SU-DHL-6 (cell line): ENCODE measurements at regions not wholly inside any gene's neighbourhood (a gene's known extent, or its start where the extent isn't known, plus 50 kb on each side); places are given as distances from the start of the nearest gene placed in this dataset.

Experiments used
- H2AFZ ChIP-seq: fragments of 200-600 bp; sonication (generic); 2 replicates; pipeline ENCODE4 v1.6.1; 2014; ENCODE audit warnings: low read depth, mild to moderate bottlenecking, moderate library complexity, mixed read lengths, antibody characterized with exemption, low read length; ENCODE audit not compliant: severe bottlenecking
- H3F3A ChIP-seq: fragments of 200-600 bp; shearing (Covaris generic); 2 replicates; pipeline ENCODE4 v1.6.0; 2016; ENCODE audit warnings: antibody characterized with exemption, mild to moderate bottlenecking; ENCODE audit not compliant: insufficient read depth
- H3K27ac ChIP-seq: fragments of 200-600 bp; sonication (generic); 2 replicates; pipeline ENCODE4 v1.5.1; 2016; ENCODE audit warnings: low read depth, mild to moderate bottlenecking, low read length, moderate library complexity, mixed read lengths
- H3K27me3 ChIP-seq: fragments of 200-600 bp; sonication (generic), shearing (Covaris generic); 2 replicates; pipeline ENCODE4 v1.6.0; 2014; ENCODE audit warnings: mild to moderate bottlenecking, low read length
- H3K36me3 ChIP-seq: fragments of 200-600 bp; sonication (generic); 2 replicates; pipeline ENCODE4 v1.6.1; 2014; ENCODE audit warnings: mild to moderate bottlenecking, low read length, mixed read lengths
- H3K4me2 ChIP-seq: fragments of 300-600, 200-600 bp; shearing (Covaris generic), sonication (generic); 2 replicates; pipeline ENCODE4 v1.6.0; 2014; ENCODE audit warnings: low read length, low read depth, mild to moderate bottlenecking; ENCODE audit not compliant: poor library complexity, severe bottlenecking
- H3K4me3 ChIP-seq: fragments of 200-600 bp; sonication (generic); 2 replicates; pipeline ENCODE4 v1.5.1; 2014; ENCODE audit warnings: antibody characterized with exemption, low read length, mild to moderate bottlenecking, mixed read lengths; ENCODE audit not compliant: insufficient read depth, poor library complexity, severe bottlenecking
- H3K79me2 ChIP-seq: fragments of 200-600 bp; sonication (generic); 2 replicates; pipeline ENCODE4 v1.6.1; 2014; ENCODE audit warnings: mild to moderate bottlenecking, low read length, moderate library complexity; ENCODE audit not compliant: insufficient read depth
- H3K9ac ChIP-seq: fragments of 200-600 bp; sonication (generic); 2 replicates; pipeline ENCODE4 v1.7.0; 2014; ENCODE audit warnings: mild to moderate bottlenecking, low read length
- H3K9me2 ChIP-seq: fragments of 200-600 bp; sonication (generic); replicated peaks from 2 replicates; pipeline ENCODE4 v1.6.1; 2014; ENCODE audit warnings: low read length; ENCODE audit not compliant: insufficient read depth
- H3K9me3 ChIP-seq: fragments of 200-600 bp; sonication (generic); 2 replicates; pipeline ENCODE4 v1.6.1; 2014; ENCODE audit warnings: low read length, mixed read lengths; ENCODE audit not compliant: insufficient read depth
- H4K20me1 ChIP-seq: fragments of 200-600 bp; sonication (generic); 2 replicates; pipeline ENCODE4 v1.6.1; 2014; ENCODE audit warnings: low read depth, mild to moderate bottlenecking, antibody characterized with exemption, low read length, moderate library complexity, mixed read lengths
- CTCF ChIP-seq: fragments of 200-600 bp; sonication (generic); IDR thresholded peaks from one replicate; pipeline ENCODE4 v1.5.1; 2017; ENCODE audit warnings: antibody characterized with exemption, mild to moderate bottlenecking, low read length, moderate library complexity; ENCODE audit not compliant: insufficient read depth, poor library complexity, severe bottlenecking
- EZH2phosphoT487 ChIP-seq: fragments of 200-600 bp; sonication (generic), shearing (Covaris generic); conservative IDR thresholded peaks from 2 replicates; pipeline ENCODE4 v1.6.1; 2018; ENCODE audit warnings: mild to moderate bottlenecking, antibody characterized with exemption, low read length, moderate library complexity, mixed read lengths

- Histone ChIP-seq H3K9ac (no peak overlapping the region), H3K4me2 (no peak overlapping the region), H3K27ac (no peak overlapping the region), H4K20me1 (no peaks in the 10 kb centered on the region), H2AFZ (no peak overlapping the region), H3K79me2 (no peaks in the 10 kb centered on the region), H3K27me3 (no peaks in the 10 kb centered on the region), H3F3A (no peaks in the 10 kb centered on the region), H3K36me3 (no peaks in the 10 kb centered on the region), H3K9me3 (no peaks in the 10 kb centered on the region), H3K9me2 (no peaks in the 10 kb centered on the region), H3K4me3 (no peak overlapping the region)
- TF ChIP-seq EZH2phosphoT487 (no peak), CTCF (no peak)
Measured at GRCh38 chr6:95095855-95096254, 481.5 kb upstream of the MANEA start.

- no peak overlapping the region for H3K4me3 ChIP-seq
- no peaks in the 10 kb centered on the region for H3K79me2 ChIP-seq
- H3K9ac ChIP-seq, result no peak overlapping the region
- no peaks in the 10 kb centered on the region for H3K36me3 ChIP-seq
- no peaks in the 10 kb centered on the region for H3K9me3 ChIP-seq
- no peak overlapping the region for H3K4me2 ChIP-seq
- TF ChIP-seq CTCF, result no peak
- TF ChIP-seq EZH2phosphoT487, result no peak
- no peaks in the 10 kb centered on the region for H3K27me3 ChIP-seq
- H3F3A ChIP-seq, result no peaks in the 10 kb centered on the region
- H3K9me2 ChIP-seq, result no peaks in the 10 kb centered on the region
- no peak overlapping the region for H2AFZ ChIP-seq
- no peaks in the 10 kb centered on the region for H4K20me1 ChIP-seq
- H3K27ac ChIP-seq, result no peak overlapping the region
Measured at GRCh38 chr6:95099410-95099809, 477.9 kb upstream of the MANEA start.

GRCh38 chr6:95109212-95109611 lies 468.1 kb upstream of the MANEA start:
- H3K27me3 ChIP-seq, result no peaks in the 10 kb centered on the region
- no peaks in the 10 kb centered on the region for H3K79me2 ChIP-seq
- TF ChIP-seq CTCF, result no peak
- TF ChIP-seq EZH2phosphoT487, result no peak
- no peaks in the 10 kb centered on the region for H3K9me2 ChIP-seq
- no peak overlapping the region for H2AFZ ChIP-seq
- H3K27ac ChIP-seq, result no peak overlapping the region
- H3K4me3 ChIP-seq, result no peak overlapping the region
- no peak overlapping the region for H3K9ac ChIP-seq
- H4K20me1 ChIP-seq, result no peaks in the 10 kb centered on the region
- no peaks in the 10 kb centered on the region for H3K9me3 ChIP-seq
- H3K4me2 ChIP-seq, result no peak overlapping the region
- H3K36me3 ChIP-seq, result no peaks in the 10 kb centered on the region
- H3F3A ChIP-seq, result no peaks in the 10 kb centered on the region

- Histone ChIP-seq H2AFZ (no peak overlapping the region), H3F3A (no peaks in the 10 kb centered on the region), H3K9me3 (no peaks in the 10 kb centered on the region), H3K79me2 (no peaks in the 10 kb centered on the region), H3K4me3 (no peak overlapping the region), H3K4me2 (no peak overlapping the region), H4K20me1 (no peaks in the 10 kb centered on the region), H3K27me3 (no peaks in the 10 kb centered on the region), H3K9me2 (no peaks in the 10 kb centered on the region), H3K36me3 (no peaks in the 10 kb centered on the region), H3K9ac (no peak overlapping the region), H3K27ac (no peak overlapping the region)
- TF ChIP-seq CTCF, result no peak
- no peak for TF ChIP-seq EZH2phosphoT487
Measured at GRCh38 chr6:95110767-95111166, 466.6 kb upstream of the MANEA start.
